Esophagus squamous epithelium (tissue), 5 donors: ENCODE measurements at regions not wholly inside any gene's neighbourhood (a gene's known extent, or its start where the extent isn't known, plus 50 kb on each side); places are given as distances from the start of the nearest gene placed in this dataset.

Experiments used
- DNase-seq: peaks from one replicate; lab custom pipeline; 2025; lab: John Stamatoyannopoulos, UW
- H3K27ac ChIP-seq, 4 donors: fragments of 200-600 bp; sonication (generic); one replicate each; pipeline ENCODE4 v1.5.1; 2016 to 2019; ENCODE audit warnings: mild to moderate bottlenecking in 1 of 4
- H3K27me3 ChIP-seq, 4 donors: fragments of 200-600 bp; sonication (generic); 1 replicate in 3 of 4; 2 replicates in 1 of 4; pipeline versions ENCODE4 v1.5.1 to v1.6.0; 2017 to 2021; ENCODE audit warnings: antibody characterized with exemption in 1 of 4
- H3K36me3 ChIP-seq, 3 donors: fragments of 200-600 bp; sonication (generic); one replicate each; pipeline ENCODE4 v1.5.1; 2016 to 2019
- H3K4me1 ChIP-seq, 3 donors: fragments of 200-600 bp; sonication (generic); one replicate each; pipeline ENCODE4 v1.5.1; 2017 to 2019
- H3K4me3 ChIP-seq, 4 donors: fragments of 200-600 bp; sonication (generic); 1 replicate in 3 of 4; 2 replicates in 1 of 4; pipeline ENCODE4 v1.5.1; 2016 to 2019; ENCODE audit warnings: mild to moderate bottlenecking in 2 of 4, moderate library complexity in 1 of 4
- H3K9me3 ChIP-seq, 3 donors: fragments of 200-600 bp; sonication (generic); one replicate each; pipeline ENCODE4 v1.5.1; 2016 to 2019
- POLR2A ChIP-seq, 4 donors: fragments of 450-650 bp; IDR thresholded peaks; one replicate each; pipeline ENCODE4 v1.6.1; 2017; ENCODE audit warnings: antibody characterized with exemption in 4 of 4, mild to moderate bottlenecking in 4 of 4, moderate library complexity in 3 of 4
- WGBS, 2 donors: methylation state at CpG; one replicate each; pipeline ENCODE4 v1.1.5; 2018; 5-methylcytosine and 5-hydroxymethylcytosine counted together
- intact Hi-C: fragments of 100-400 bp; cut with DNase I; formaldehyde crosslinking; loops from one replicate; pipeline ENCODE4 v1.15.0; 2022
- TF ChIP-seq, protein P1 (sequence below), 6 experiments: fragments of 450-650 bp in 4 of 6; fragments of 200-600 bp in 2 of 6; sonication (generic) in 2 of 6; IDR thresholded peaks; one replicate each; pipeline ENCODE4 v1.5.1; 2016 to 2019; ENCODE audit warnings: antibody characterized with exemption in 6 of 6, mild to moderate bottlenecking in 4 of 6, moderate library complexity in 4 of 6
- donor health status: DM: yes; HTN: yes; CAD: no.

DNA sequence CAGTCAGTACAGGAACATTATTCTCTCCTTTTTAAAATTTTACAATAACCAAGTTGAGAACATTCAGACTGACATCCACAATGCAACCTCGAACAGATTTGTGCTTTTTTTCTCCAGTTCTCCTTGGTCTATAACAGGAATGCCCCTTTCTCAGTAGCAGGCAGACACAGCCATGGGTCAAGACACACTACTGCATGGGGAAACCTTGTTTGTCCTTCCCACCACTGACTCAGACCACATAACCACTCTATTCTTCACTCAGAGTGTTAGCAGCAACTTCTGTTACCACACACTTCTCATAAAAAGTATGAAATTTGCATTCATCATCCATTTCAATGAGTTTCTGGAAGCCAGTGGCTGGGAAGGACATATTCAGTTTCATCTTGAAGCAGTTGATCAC lies 421.7 kb downstream of the ADRA2A start:
- no peaks in the 10 kb centered on the region for H3K9me3 ChIP-seq
- H3K36me3 ChIP-seq: no peaks in the 10 kb centered on the region
- H3K4me3 ChIP-seq: no peak overlapping the region
- H3K27ac ChIP-seq: no peak overlapping the region
- WGBS, 2 donors: 18 to 33% methylated on average over 1 of the region's 1 CpG
- no peaks in the 10 kb centered on the region for H3K27me3 ChIP-seq
- TF ChIP-seq, protein P1, sequence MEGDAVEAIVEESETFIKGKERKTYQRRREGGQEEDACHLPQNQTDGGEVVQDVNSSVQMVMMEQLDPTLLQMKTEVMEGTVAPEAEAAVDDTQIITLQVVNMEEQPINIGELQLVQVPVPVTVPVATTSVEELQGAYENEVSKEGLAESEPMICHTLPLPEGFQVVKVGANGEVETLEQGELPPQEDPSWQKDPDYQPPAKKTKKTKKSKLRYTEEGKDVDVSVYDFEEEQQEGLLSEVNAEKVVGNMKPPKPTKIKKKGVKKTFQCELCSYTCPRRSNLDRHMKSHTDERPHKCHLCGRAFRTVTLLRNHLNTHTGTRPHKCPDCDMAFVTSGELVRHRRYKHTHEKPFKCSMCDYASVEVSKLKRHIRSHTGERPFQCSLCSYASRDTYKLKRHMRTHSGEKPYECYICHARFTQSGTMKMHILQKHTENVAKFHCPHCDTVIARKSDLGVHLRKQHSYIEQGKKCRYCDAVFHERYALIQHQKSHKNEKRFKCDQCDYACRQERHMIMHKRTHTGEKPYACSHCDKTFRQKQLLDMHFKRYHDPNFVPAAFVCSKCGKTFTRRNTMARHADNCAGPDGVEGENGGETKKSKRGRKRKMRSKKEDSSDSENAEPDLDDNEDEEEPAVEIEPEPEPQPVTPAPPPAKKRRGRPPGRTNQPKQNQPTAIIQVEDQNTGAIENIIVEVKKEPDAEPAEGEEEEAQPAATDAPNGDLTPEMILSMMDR (IDR thresholded peaks at IDR 0.05): no peak
- TF ChIP-seq POLR2A (IDR thresholded peaks at IDR 0.05): no peak
- intact Hi-C loops: no loop called here
- H3K4me1 ChIP-seq: no peaks in the 10 kb centered on the region
- no peak for DNase-seq

DNA sequence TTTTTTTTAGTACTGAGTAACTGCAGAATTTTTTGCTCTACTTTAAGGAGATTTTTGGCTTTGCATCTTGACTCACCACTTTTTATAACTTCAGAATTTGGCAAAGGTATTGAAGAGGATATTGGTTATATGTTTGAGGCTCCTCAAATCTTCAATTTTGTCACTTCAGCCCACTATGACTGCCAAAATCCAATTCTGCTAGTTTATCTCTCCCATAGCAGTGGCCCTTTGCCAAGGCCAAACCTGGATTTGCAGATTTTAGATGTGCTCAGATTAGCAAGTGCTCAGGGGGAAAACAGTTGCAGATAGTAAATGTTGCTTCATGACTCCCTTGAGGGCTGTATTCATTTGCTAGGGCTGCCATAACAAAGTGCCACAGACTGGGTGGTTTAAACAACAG lies 427.5 kb downstream of the ADRA2A start:
- no peak overlapping the region for H3K4me3 ChIP-seq
- no peak overlapping the region for H3K27ac ChIP-seq
- H3K27me3 ChIP-seq: no peaks in the 10 kb centered on the region
- intact Hi-C loops: no loop called here
- DNase-seq: no peak
- no peaks in the 10 kb centered on the region for H3K9me3 ChIP-seq
- no peaks in the 10 kb centered on the region for H3K4me1 ChIP-seq
- TF ChIP-seq POLR2A (IDR thresholded peaks at IDR 0.05): no peak
- TF ChIP-seq, protein P1 (IDR thresholded peaks at IDR 0.05): no peak
- H3K36me3 ChIP-seq: no peaks in the 10 kb centered on the region

DNA sequence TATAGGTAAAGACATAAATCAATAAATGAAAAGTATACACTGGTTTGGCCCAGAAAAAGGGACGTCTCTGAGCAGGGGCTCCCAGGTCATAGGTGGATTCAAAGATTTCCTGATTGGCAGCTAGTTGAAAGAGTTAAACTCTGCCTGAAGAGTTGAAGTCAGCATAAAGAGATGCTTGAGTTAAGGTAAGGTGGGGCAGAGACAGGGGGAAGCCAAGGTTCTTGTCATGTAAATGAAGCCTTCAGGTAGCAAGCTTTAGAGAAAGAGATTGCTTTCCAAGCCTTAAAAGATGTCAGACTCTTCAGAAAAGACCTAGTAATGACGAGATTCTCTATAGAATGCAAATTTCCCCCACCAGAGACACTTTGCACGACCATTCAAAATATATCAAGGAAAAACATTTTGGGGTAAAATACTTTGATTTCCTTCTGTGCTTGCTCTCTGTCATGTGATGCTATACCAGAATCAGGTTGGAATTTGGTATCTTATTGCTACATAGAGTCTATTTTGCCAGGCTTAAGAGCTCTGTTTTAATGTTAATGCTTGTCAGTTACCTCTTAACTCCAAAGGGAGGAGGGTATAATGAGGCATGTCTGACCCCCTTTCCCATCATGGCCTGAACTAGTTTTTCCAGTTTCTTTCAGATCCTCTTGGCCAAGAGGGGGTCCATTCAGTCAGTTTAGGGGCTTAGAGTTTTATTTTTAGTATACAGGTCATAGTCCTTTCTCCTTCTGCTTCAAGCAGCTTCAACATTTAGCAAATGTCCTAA lies 429.6 kb downstream of the ADRA2A start:
- Histone ChIP-seq H3K27ac (no peak overlapping the region), H3K36me3 (no peaks in the 10 kb centered on the region), H3K27me3 (no peaks in the 10 kb centered on the region), H3K9me3 (no peaks in the 10 kb centered on the region), H3K4me1 (no peaks in the 10 kb centered on the region), H3K4me3 (no peak overlapping the region)
- WGBS, 2 donors: 31 to 36% methylated on average over 3 of the region's 3 CpGs
- no peak for DNase-seq
- intact Hi-C loops: no loop called here
- TF ChIP-seq, protein P1 (IDR thresholded peaks at IDR 0.05): no peak
- no peak for TF ChIP-seq POLR2A (IDR thresholded peaks at IDR 0.05)

DNA sequence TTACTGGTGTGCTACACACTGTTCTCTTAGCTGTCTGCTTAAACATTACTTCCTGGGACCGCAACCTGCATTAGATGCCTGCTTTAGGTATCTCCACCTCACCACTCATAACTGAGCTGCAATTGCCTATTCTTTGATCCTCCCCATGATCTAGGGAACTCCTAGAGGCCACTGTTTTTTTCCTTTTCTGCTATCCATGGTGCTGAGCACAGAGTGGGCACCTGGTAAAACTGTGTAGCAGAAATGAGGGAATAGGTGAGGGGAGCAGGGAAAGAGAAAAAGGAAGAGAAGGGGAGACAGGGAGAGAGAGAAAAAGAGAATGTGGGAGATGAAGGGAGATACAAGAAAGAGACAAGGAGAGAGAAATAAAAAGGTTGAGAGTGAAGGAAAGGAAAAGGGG lies 434.9 kb downstream of the ADRA2A start:
- no peak overlapping the region for H3K4me3 ChIP-seq
- H3K4me1 ChIP-seq: no peaks in the 10 kb centered on the region
- WGBS, 2 donors: 80 to 100% methylated on average over 1 of the region's 1 CpG
- no peaks in the 10 kb centered on the region for H3K27me3 ChIP-seq
- H3K9me3 ChIP-seq: no peaks in the 10 kb centered on the region
- no peaks in the 10 kb centered on the region for H3K36me3 ChIP-seq
- intact Hi-C loops: no loop called here
- no peak for DNase-seq
- TF ChIP-seq, protein P1 (IDR thresholded peaks at IDR 0.05): no peak
- TF ChIP-seq POLR2A (IDR thresholded peaks at IDR 0.05): no peak
- no peak overlapping the region for H3K27ac ChIP-seq

DNA sequence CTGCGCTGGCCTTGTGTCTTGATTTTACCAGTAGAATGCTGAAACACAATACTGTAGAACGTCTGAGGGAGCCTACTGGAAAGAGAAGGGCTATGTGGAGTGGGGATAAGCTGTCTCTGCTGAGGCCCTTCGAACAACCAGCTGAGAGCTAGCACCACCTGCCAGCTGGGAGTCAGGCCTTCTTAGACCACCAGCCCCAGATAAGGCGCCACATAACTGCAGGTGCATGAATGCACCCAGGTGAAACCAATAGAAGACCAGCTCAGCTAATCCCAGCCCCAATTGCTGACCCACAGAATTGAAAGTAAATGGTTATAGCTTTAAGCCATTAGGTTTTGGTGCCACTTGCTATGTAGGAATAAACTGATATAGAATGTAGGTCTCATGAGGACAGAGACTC lies 438.4 kb downstream of the ADRA2A start:
- 71 to 75% methylated on average over 2 to 4 of the region's 4 CpGs for WGBS, 2 donors
- TF ChIP-seq, protein P1 (IDR thresholded peaks at IDR 0.05): no peak
- no peak for TF ChIP-seq POLR2A (IDR thresholded peaks at IDR 0.05)
- Histone ChIP-seq H3K9me3 (no peaks in the 10 kb centered on the region), H3K4me1 (no peaks in the 10 kb centered on the region), H3K4me3 (no peak overlapping the region), H3K27ac (no peak overlapping the region), H3K36me3 (no peaks in the 10 kb centered on the region), H3K27me3 (no peaks in the 10 kb centered on the region)
- no peak for DNase-seq
- intact Hi-C loops: no loop called here
